ENCODE measurements at regions not wholly inside any gene's neighbourhood (a gene's known extent, or its start where the extent isn't known, plus 50 kb on each side); places are given as distances from the start of the nearest gene placed in this dataset.

GRCh38 chr6:134426623-134427022, 108.7 kb upstream of the SGK1 start:
- TF ChIP-seq POLR2A (IDR thresholded peaks at IDR 0.05) = no peak
- TF ChIP-seq CTCF (IDR thresholded peaks at IDR 0.05) = no peak

Measured in Peyer's patch (tissue), 4 donors.